ENCODE measurements at regions not wholly inside any gene's neighbourhood (a gene's known extent, or its start where the extent isn't known, plus 50 kb on each side); places are given as distances from the start of the nearest gene placed in this dataset.
A peak's percentile ranks its signal among the peaks of the same experiment; 100 is the strongest.

- intact Hi-C loops (cut with DNase I) = no loop called here
- TF ChIP-seq CTCF (IDR thresholded peaks at IDR 0.05) = no peak
- no peaks in the 10 kb centered on the region for H3K27me3 ChIP-seq
These were observed 255.9 kb downstream of the NFKBIZ start for GRCh38 chr3:102105193-102105592.

GRCh38 chr3:102106416-102107097 lies 257.2 kb downstream of the NFKBIZ start:
- TF ChIP-seq CTCF (IDR thresholded peaks at IDR 0.05) = no peak
- DNase-seq = no peak
- H3K36me3 ChIP-seq = no peaks in the 10 kb centered on the region

More at GRCh38 chr3:102105193-102105592, 255.9 kb downstream of the NFKBIZ start:
- H3K27ac ChIP-seq = no peak overlapping the region
- no peaks in the 10 kb centered on the region for H3K9me3 ChIP-seq
- no peak overlapping the region for H3K4me3 ChIP-seq
- H3K4me1 ChIP-seq = no peaks in the 10 kb centered on the region
- DNase-seq = no peak
- H3K36me3 ChIP-seq = no peaks in the 10 kb centered on the region
- no peak overlapping the region for H3K9ac ChIP-seq (ENCODE audit: low read depth in 2 of 2, low read length in 2 of 2)

GRCh38 chr3:102112704-102113230 lies 263.5 kb downstream of the NFKBIZ start:
- H3K27ac ChIP-seq = no peak overlapping the region
- H3K4me3 ChIP-seq = no peak overlapping the region
- no peak for TF ChIP-seq CTCF (IDR thresholded peaks at IDR 0.05)
- DNase-seq = no peak
- intact Hi-C loops (cut with DNase I) = no loop called here
- H3K4me1 ChIP-seq = peaks cover 6% of the 10 kb centered on the region
- no peak overlapping the region for H3K9ac ChIP-seq (ENCODE audit: low read depth in 2 of 2, low read length in 2 of 2)
- no peaks in the 10 kb centered on the region for H3K36me3 ChIP-seq
- no peaks in the 10 kb centered on the region for H3K9me3 ChIP-seq
- no peaks in the 10 kb centered on the region for H3K27me3 ChIP-seq

More at GRCh38 chr3:102106416-102107097, 257.2 kb downstream of the NFKBIZ start:
- no peak overlapping the region for H3K4me3 ChIP-seq
- H3K9me3 ChIP-seq = no peaks in the 10 kb centered on the region
- no peaks in the 10 kb centered on the region for H3K27me3 ChIP-seq
- intact Hi-C loops (cut with DNase I) = no loop called here
- no peak overlapping the region for H3K27ac ChIP-seq
- no peak overlapping the region for H3K9ac ChIP-seq (ENCODE audit: low read depth in 2 of 2, low read length in 2 of 2)
- no peaks in the 10 kb centered on the region for H3K4me1 ChIP-seq

- intact Hi-C loops (cut with DNase I) = no loop called here
- Histone ChIP-seq H3K36me3 (no peaks in the 10 kb centered on the region), H3K27me3 (no peaks in the 10 kb centered on the region), H3K9me3 (no peaks in the 10 kb centered on the region), H3K4me1 (peaks cover 6% of the 10 kb centered on the region), H3K4me3 (no peak overlapping the region), H3K27ac (peak overlapping the region; percentile 25), H3K9ac (ENCODE audit: low read depth in 2 of 2, low read length in 2 of 2) (no peak overlapping the region)
- no peak for DNase-seq
- no peak for TF ChIP-seq CTCF (IDR thresholded peaks at IDR 0.05)
These were observed 264.2 kb downstream of the NFKBIZ start for GRCh38 chr3:102113421-102114041.

GRCh38 chr3:102114264-102114979 lies 265.1 kb downstream of the NFKBIZ start:
- Histone ChIP-seq H3K9me3 (no peaks in the 10 kb centered on the region), H3K27me3 (no peaks in the 10 kb centered on the region), H3K4me3 (no peak overlapping the region), H3K36me3 (no peaks in the 10 kb centered on the region), H3K27ac (no peak overlapping the region), H3K4me1 (peaks cover 6% of the 10 kb centered on the region), H3K9ac (ENCODE audit: low read depth in 2 of 2, low read length in 2 of 2) (no peak overlapping the region)
- intact Hi-C loops (cut with DNase I) = no loop called here
- DNase-seq = no peak
- no peak for TF ChIP-seq CTCF (IDR thresholded peaks at IDR 0.05)
